ENCODE measurements at regions not wholly inside any gene's neighbourhood (a gene's known extent, or its start where the extent isn't known, plus 50 kb on each side); places are given as distances from the start of the nearest gene placed in this dataset.

- DNase-seq, result no peak
Measured at GRCh38 chr12:69097619-69098368, 141.6 kb upstream of the CPSF6 start.

GRCh38 chr12:69099201-69099837 is 140.1 kb upstream of the CPSF6 start:
- DNase-seq, result peak; percentile 30

GRCh38 chr12:69101505-69101904 is 137.9 kb upstream of the CPSF6 start:
- no peak for DNase-seq

- DNase-seq, result peak; percentile 72
Measured at GRCh38 chr12:69102856-69103255, 136.5 kb upstream of the CPSF6 start.

GRCh38 chr12:69105101-69105962 is 134.0 kb upstream of the CPSF6 start:
- peak; percentile 96 for DNase-seq

- no peak for DNase-seq
Measured at GRCh38 chr12:69106482-69107118, 132.8 kb upstream of the CPSF6 start.

GRCh38 chr12:69107541-69107940 is 131.8 kb upstream of the CPSF6 start:
- DNase-seq, result no peak

GRCh38 chr12:69108037-69108436 is 131.3 kb upstream of the CPSF6 start:
- no peak for DNase-seq

GRCh38 chr12:69112616-69113015 is 126.8 kb upstream of the CPSF6 start:
- no peak for DNase-seq

- DNase-seq, result no peak
Measured at GRCh38 chr12:69115099-69115498, 124.3 kb upstream of the CPSF6 start.

- DNase-seq, result no peak
Measured at GRCh38 chr12:69115951-69116350, 123.4 kb upstream of the CPSF6 start.

GRCh38 chr12:69117566-69118266 is 121.7 kb upstream of the CPSF6 start:
- no peak for DNase-seq

GRCh38 chr12:69118516-69118915 is 120.9 kb upstream of the CPSF6 start:
- DNase-seq, result no peak

GRCh38 chr12:69119770-69120169 is 119.6 kb upstream of the CPSF6 start:
- no peak for DNase-seq

- DNase-seq, result no peak
Measured at GRCh38 chr12:69120354-69120753, 119.0 kb upstream of the CPSF6 start.

GRCh38 chr12:69123311-69123710 is 116.1 kb upstream of the CPSF6 start:
- DNase-seq, result no peak

- DNase-seq, result no peak
Measured at GRCh38 chr12:69123919-69124638, 115.3 kb upstream of the CPSF6 start.

- DNase-seq, result no peak
Measured at GRCh38 chr12:69129017-69129416, 110.4 kb upstream of the CPSF6 start.

- DNase-seq, result no peak
Measured at GRCh38 chr12:69129564-69129963, 109.8 kb upstream of the CPSF6 start.

GRCh38 chr12:69130064-69130463 is 109.3 kb upstream of the CPSF6 start:
- DNase-seq, result no peak

GRCh38 chr12:69131077-69131476 is 108.3 kb upstream of the CPSF6 start:
- no peak for DNase-seq

Measured in kidney glomerular epithelial cell (primary cell).